H9 (cell line): ENCODE measurements at regions not wholly inside any gene's neighbourhood (a gene's known extent, or its start where the extent isn't known, plus 50 kb on each side); places are given as distances from the start of the nearest gene placed in this dataset.

Experiments
- DNase-seq: peaks from one replicate; pipeline ENCODE4 v3.0.0-alpha.2; 2017
- H2AFZ ChIP-seq: one replicate; pipeline ENCODE4 v1.6.1; 2013; ENCODE audit warnings: mild to moderate bottlenecking, low read length, control low read depth, moderate library complexity
- H2AK5ac ChIP-seq: 2 replicates; pipeline ENCODE4 v1.6.1; 2013; ENCODE audit warnings: low read length, control low read depth, mixed read lengths; ENCODE audit not compliant: insufficient read length
- H2BK120ac ChIP-seq: one replicate; pipeline ENCODE4 v1.6.1; 2013; ENCODE audit warnings: low read depth, mild to moderate bottlenecking, low read length, control low read depth, inconsistent platforms; ENCODE audit not compliant: poor library complexity, severe bottlenecking
- H2BK12ac ChIP-seq: 2 replicates; pipeline ENCODE4 v1.6.1; 2013; ENCODE audit warnings: low read length, control low read depth, mixed read lengths, low read depth; ENCODE audit not compliant: insufficient read length
- H2BK15ac ChIP-seq: 2 replicates; pipeline ENCODE4 v1.6.1; 2013; ENCODE audit warnings: low read depth, low read length, control low read depth
- H2BK20ac ChIP-seq: one replicate; pipeline ENCODE4 v1.6.1; 2013; ENCODE audit warnings: low read depth, mild to moderate bottlenecking, low read length, control low read depth, inconsistent platforms; ENCODE audit not compliant: poor library complexity, severe bottlenecking
- H2BK5ac ChIP-seq: 2 replicates; pipeline ENCODE4 v1.6.1; 2013; ENCODE audit warnings: low read length, control low read depth, mixed read lengths; ENCODE audit not compliant: insufficient read length
- H3K14ac ChIP-seq: 2 replicates; pipeline ENCODE4 v1.6.1; 2013; ENCODE audit warnings: low read length, control low read depth; ENCODE audit not compliant: insufficient read depth
- H3K18ac ChIP-seq: 2 replicates; pipeline ENCODE4 v1.6.1; 2013; ENCODE audit warnings: low read depth, mild to moderate bottlenecking, mixed read lengths, low read length, control low read depth; ENCODE audit not compliant: insufficient read length
- H3K23ac ChIP-seq: 2 replicates; pipeline ENCODE4 v1.6.1; 2013; ENCODE audit warnings: low read length, control low read depth, mixed read lengths, low read depth; ENCODE audit not compliant: insufficient read length
- H3K23me2 ChIP-seq: 2 replicates; pipeline ENCODE4 v1.6.1; 2013; ENCODE audit warnings: low read depth, mild to moderate bottlenecking, mixed read lengths, low read length, control low read depth; ENCODE audit not compliant: insufficient read length, poor library complexity, severe bottlenecking
- H3K27ac ChIP-seq: 2 replicates; pipeline ENCODE4 v1.5.1; 2013; ENCODE audit warnings: low read length, control low read depth, mixed read lengths, low read depth; ENCODE audit not compliant: insufficient read length
- H3K27me3 ChIP-seq: 2 replicates; pipeline ENCODE4 v1.6.1; 2013; ENCODE audit warnings: low read length, control low read depth, inconsistent platforms; ENCODE audit not compliant: insufficient read depth
- H3K4ac ChIP-seq: 2 replicates; pipeline ENCODE4 v1.6.1; 2013; ENCODE audit warnings: low read depth, mild to moderate bottlenecking, control low read depth, inconsistent platforms, low read length, moderate library complexity
- H3K4me1 ChIP-seq: 2 replicates; pipeline ENCODE4 v1.6.1; 2013; ENCODE audit warnings: low read length, control low read depth, inconsistent platforms; ENCODE audit not compliant: insufficient read depth
- H3K4me2 ChIP-seq: 2 replicates; pipeline ENCODE4 v1.6.1; 2013; ENCODE audit warnings: low read length, control low read depth, mixed read lengths; ENCODE audit not compliant: insufficient read length, insufficient read depth
- H3K56ac ChIP-seq: 2 replicates; pipeline ENCODE4 v1.6.1; 2013; ENCODE audit warnings: low read depth, mild to moderate bottlenecking, mixed read lengths, low read length, control low read depth; ENCODE audit not compliant: insufficient read length
- H3K79me1 ChIP-seq: 2 replicates; pipeline ENCODE4 v1.6.1; 2013; ENCODE audit warnings: low read depth, mild to moderate bottlenecking, moderate library complexity, low read length, control low read depth, inconsistent platforms; ENCODE audit not compliant: insufficient read depth, poor library complexity, severe bottlenecking
- H3K79me2 ChIP-seq: 2 replicates; pipeline ENCODE4 v1.6.1; 2013; ENCODE audit warnings: low read length, control low read depth, inconsistent platforms; ENCODE audit not compliant: insufficient read depth
- H3K9ac ChIP-seq: 2 replicates; pipeline ENCODE4 v1.6.1; 2013; ENCODE audit warnings: low read length, control low read depth, mixed read lengths; ENCODE audit not compliant: insufficient read length; ENCODE audit errors: extremely low read depth
- H3K9me3 ChIP-seq: one replicate; pipeline ENCODE4 v1.6.1; 2013; ENCODE audit warnings: low read depth, low read length, inconsistent platforms; ENCODE audit not compliant: control insufficient read depth
- H3T11ph ChIP-seq: one replicate; pipeline ENCODE4 v1.6.1; 2013; ENCODE audit warnings: mild to moderate bottlenecking, low read length, control low read depth, inconsistent platforms
- H4K20me1 ChIP-seq: one replicate; pipeline ENCODE4 v1.6.1; 2013; ENCODE audit not compliant: control insufficient read depth, insufficient read length, insufficient read depth
- H4K5ac ChIP-seq: 2 replicates; pipeline ENCODE4 v1.6.1; 2013; ENCODE audit warnings: low read depth, mild to moderate bottlenecking, mixed read lengths, low read length, control low read depth; ENCODE audit not compliant: insufficient read length
- H4K8ac ChIP-seq: replicated peaks from 2 replicates; pipeline ENCODE4 v1.6.1; 2013; ENCODE audit warnings: low read length, control low read depth, mixed read lengths, low read depth; ENCODE audit not compliant: insufficient read length
- H4K91ac ChIP-seq: 2 replicates; pipeline ENCODE4 v1.6.1; 2013; ENCODE audit warnings: low read depth, mild to moderate bottlenecking, moderate library complexity, mixed read lengths, low read length, control low read depth; ENCODE audit not compliant: insufficient read length
- H3K27ac Mint-ChIP-seq, 3 experiments: 2 replicates in 2 of 3; 3 replicates in 1 of 3; pipeline ENCODE4 v1.8.0; 2020 to 2021; ENCODE audit warnings: mixed read lengths in 3 of 3, mild to moderate bottlenecking in 1 of 3, moderate library complexity in 1 of 3
- H3K27me3 Mint-ChIP-seq: 2 replicates; pipeline ENCODE4 v1.8.0; 2021; ENCODE audit warnings: low read depth, mild to moderate bottlenecking, moderate library complexity, mixed read lengths
- H3K36me3 Mint-ChIP-seq, 3 experiments: 2 replicates in 2 of 3; 3 replicates in 1 of 3; pipeline ENCODE4 v1.8.0; 2020 to 2021; ENCODE audit warnings: low read depth in 3 of 3, mixed read lengths in 3 of 3; ENCODE audit not compliant: insufficient read depth in 1 of 3
- H3K4me1 Mint-ChIP-seq, 2 experiments: 2 replicates each; pipeline ENCODE4 v1.8.0; 2020; ENCODE audit warnings: mixed read lengths in 2 of 2
- H3K4me3 Mint-ChIP-seq, 2 experiments: 2 replicates in 1 of 2; 3 replicates in 1 of 2; pipeline ENCODE4 v1.8.0; 2020 to 2021; ENCODE audit warnings: mild to moderate bottlenecking in 2 of 2, mixed read lengths in 2 of 2, moderate library complexity in 1 of 2
- H3K9me3 Mint-ChIP-seq, 2 experiments: 2 replicates in 1 of 2; 3 replicates in 1 of 2; pipeline ENCODE4 v1.8.0; 2020; ENCODE audit warnings: mild to moderate bottlenecking in 2 of 2, mixed read lengths in 2 of 2, moderate library complexity in 1 of 2
- CTCF ChIP-seq: fragments of 200-600 bp; sonication (generic); conservative IDR thresholded peaks from 3 replicates; pipeline ENCODE4 v1.8.0; 2021; ENCODE audit warnings: antibody characterized with exemption, mild to moderate bottlenecking
- WGBS: extraction: QIAGEN DNeasy Blood & Tissue Kit; methylation state at CpG from one replicate; pipeline ENCODE4 v1.1.7; 2013; ENCODE audit warnings: missing lambda C conversion rate, low lambda C conversion rate, mixed read lengths; ENCODE audit not compliant: insufficient read length; ENCODE audit errors: extremely low coverage; 5-methylcytosine and 5-hydroxymethylcytosine counted together

GRCh38 chr16:7124701-7125100, 207.9 kb upstream of the RBFOX1 start:
- Histone ChIP-seq H3K56ac (no peak overlapping the region), H3K4ac (no peak overlapping the region), H3T11ph (no peak overlapping the region), H2BK5ac (no peak overlapping the region), H3K4me1 (no peaks in the 10 kb centered on the region), H2BK15ac (no peak overlapping the region), H4K91ac (no peak overlapping the region), H4K5ac (no peak overlapping the region), H3K27ac (no peak overlapping the region), H2BK20ac (no peak overlapping the region), H2BK120ac (no peak overlapping the region), H2BK12ac (no peak overlapping the region), H3K14ac (no peak overlapping the region), H3K23ac (no peak overlapping the region), H2AFZ (no peak overlapping the region), H2AK5ac (no peak overlapping the region), H3K9me3 (no peaks in the 10 kb centered on the region), H3K9ac (no peak overlapping the region), H3K27me3 (no peaks in the 10 kb centered on the region), H3K79me1 (no peaks in the 10 kb centered on the region), H4K8ac (no peak overlapping the region), H3K4me2 (no peak overlapping the region), H3K23me2 (no peaks in the 10 kb centered on the region), H4K20me1 (no peaks in the 10 kb centered on the region), H3K79me2 (no peaks in the 10 kb centered on the region), H3K18ac (no peak overlapping the region)
- WGBS: no CpG with 5 or more reads among the region's 5 CpGs
- no peaks in the 10 kb centered on the region for H3K36me3 Mint-ChIP-seq
- H3K27me3 Mint-ChIP-seq: peaks cover 8% of the 10 kb centered on the region; the same call in 1 of the 2 replicates
- no peak overlapping the region for H3K27ac Mint-ChIP-seq
- H3K9me3 Mint-ChIP-seq: no peaks in the 10 kb centered on the region
- DNase-seq: no peak
- H3K4me1 Mint-ChIP-seq: 0 out of 4 replicates have a peak, but pooled peaks cover 5% of the 10 kb centered on the region in 2 experiments
- TF ChIP-seq CTCF: no peak
- H3K4me3 Mint-ChIP-seq: no peak overlapping the region
